Mesodermal cell (in vitro differentiated cells): ENCODE measurements at regions not wholly inside any gene's neighbourhood (a gene's known extent, or its start where the extent isn't known, plus 50 kb on each side); places are given as distances from the start of the nearest gene placed in this dataset.
"Not testable (repeated sequence)": the region's sequence is repeated elsewhere in the genome, so short reads cannot be mapped to it uniquely, and the experiment has no call there.

Experiments used
- H3K27ac ChIP-seq: 2 replicates; pipeline ENCODE4 v1.7.0; 2013; ENCODE audit warnings: mild to moderate bottlenecking, low read depth, low read length, moderate library complexity; ENCODE audit not compliant: severe bottlenecking
- H3K36me3 ChIP-seq: 2 replicates; pipeline ENCODE4 v1.7.1; 2013; ENCODE audit warnings: mild to moderate bottlenecking, low read length, moderate library complexity; ENCODE audit not compliant: control insufficient read depth, insufficient read depth
- H3K4me1 ChIP-seq: one replicate; pipeline ENCODE4 v1.7.1; 2013; ENCODE audit warnings: mild to moderate bottlenecking, low read length; ENCODE audit not compliant: insufficient read depth, control insufficient read depth, poor library complexity, severe bottlenecking
- H3K4me3 ChIP-seq: 2 replicates; pipeline ENCODE4 v1.7.0; 2013; ENCODE audit warnings: low read length, control low read depth, mild to moderate bottlenecking; ENCODE audit not compliant: insufficient read depth, poor library complexity, severe bottlenecking; ENCODE audit errors: extremely low read depth
- H3K9me3 ChIP-seq: 2 replicates; pipeline ENCODE4 v1.7.1; 2013; ENCODE audit warnings: mild to moderate bottlenecking, low read length, moderate library complexity; ENCODE audit not compliant: control insufficient read depth
- WGBS, 2 experiments: methylation state at CpG; one replicate each; pipeline ENCODE4 v1.1.5; 2013; ENCODE audit warnings: missing lambda C conversion rate in 2 of 2; ENCODE audit not compliant: insufficient coverage in 2 of 2; 5-methylcytosine and 5-hydroxymethylcytosine counted together

- WGBS, 2 experiments, result 94 to 100% methylated on average over 3 of the region's 5 CpGs
- H3K4me1 ChIP-seq, result peaks cover 31% of the 10 kb centered on the region
- no peaks in the 10 kb centered on the region for H3K9me3 ChIP-seq
- H3K4me3 ChIP-seq, result no peak overlapping the region
- peak overlapping the region; percentile 64 for H3K27ac ChIP-seq
- no peaks in the 10 kb centered on the region for H3K36me3 ChIP-seq
Observed at GRCh38 chr3:177336873-177337450, 139.7 kb upstream of the TBL1XR1 start.

- Histone ChIP-seq H3K4me3 (no peak overlapping the region), H3K9me3 (no peaks in the 10 kb centered on the region), H3K27ac (no peak overlapping the region), H3K36me3 (no peaks in the 10 kb centered on the region), H3K4me1 (peaks cover 31% of the 10 kb centered on the region)
- WGBS, 2 experiments, result 82 to 92% methylated on average over 4 to 8 of the region's 9 CpGs
Observed at GRCh38 chr3:177337541-177338331, 140.5 kb upstream of the TBL1XR1 start.

- peak overlapping the region; percentile 76 for H3K27ac ChIP-seq
- peaks cover 42% of the 10 kb centered on the region for H3K4me1 ChIP-seq
- H3K36me3 ChIP-seq, result no peaks in the 10 kb centered on the region
- no peaks in the 10 kb centered on the region for H3K9me3 ChIP-seq
- H3K4me3 ChIP-seq, result no peak overlapping the region
- WGBS, 2 experiments, result no CpG with 5 or more reads among the region's 3 CpGs
Observed at GRCh38 chr3:177338697-177339219, 141.5 kb upstream of the TBL1XR1 start.

GRCh38 chr3:177339220-177339703, 142.0 kb upstream of the TBL1XR1 start:
- H3K27ac ChIP-seq, result peak overlapping the region; percentile 76

GRCh38 chr3:177340243-177340830, 143.1 kb upstream of the TBL1XR1 start:
- Histone ChIP-seq H3K4me3 (no peak overlapping the region), H3K36me3 (no peaks in the 10 kb centered on the region), H3K4me1 (peaks cover 56% of the 10 kb centered on the region), H3K27ac (peak overlapping the region; percentile 36), H3K9me3 (no peaks in the 10 kb centered on the region)
- 80% methylated on average over 1 of the region's 2 CpGs; no CpG with 5 or more reads in 1 of the 2 experiments for WGBS, 2 experiments

More at GRCh38 chr3:177339220-177339703, 142.0 kb upstream of the TBL1XR1 start:
- peaks cover 46% of the 10 kb centered on the region for H3K4me1 ChIP-seq
- not testable (repeated sequence) for H3K36me3 ChIP-seq, H3K4me3 ChIP-seq, H3K9me3 ChIP-seq
- 0 to 83% methylated on average over 1 of the region's 3 CpGs for WGBS, 2 experiments

- Histone ChIP-seq H3K27ac (no peak overlapping the region), H3K4me3 (no peak overlapping the region), H3K36me3 (no peaks in the 10 kb centered on the region), H3K4me1 (peaks cover 67% of the 10 kb centered on the region), H3K9me3 (no peaks in the 10 kb centered on the region)
- 100% methylated on average over 2 to 3 of the region's 7 CpGs for WGBS, 2 experiments
Observed at GRCh38 chr3:177341736-177342419, 144.6 kb upstream of the TBL1XR1 start.

- Histone ChIP-seq H3K36me3 (no peaks in the 10 kb centered on the region), H3K27ac (no peak overlapping the region), H3K9me3 (no peaks in the 10 kb centered on the region), H3K4me3 (no peak overlapping the region), H3K4me1 (peaks cover 71% of the 10 kb centered on the region)
- no CpG with 5 or more reads among the region's 3 CpGs for WGBS, 2 experiments
Observed at GRCh38 chr3:177343122-177343625, 145.9 kb upstream of the TBL1XR1 start.

- no peaks in the 10 kb centered on the region for H3K36me3 ChIP-seq
- H3K27ac ChIP-seq, result peak overlapping the region; percentile 98
- no peaks in the 10 kb centered on the region for H3K9me3 ChIP-seq
- H3K4me3 ChIP-seq, result no peak overlapping the region
- WGBS, 2 experiments, result 0 to 17% methylated on average over 3 to 5 of the region's 12 CpGs
- peaks cover 63% of the 10 kb centered on the region for H3K4me1 ChIP-seq
Observed at GRCh38 chr3:177345049-177345972, 148.0 kb upstream of the TBL1XR1 start.

GRCh38 chr3:177345973-177346503, 148.8 kb upstream of the TBL1XR1 start:
- Histone ChIP-seq H3K36me3 (no peaks in the 10 kb centered on the region), H3K9me3 (no peaks in the 10 kb centered on the region), H3K4me1 (peaks cover 60% of the 10 kb centered on the region), H3K27ac (peak overlapping the region; percentile 98), H3K4me3 (no peak overlapping the region)
